ENCODE measurements at regions not wholly inside any gene's neighbourhood (a gene's known extent, or its start where the extent isn't known, plus 50 kb on each side); places are given as distances from the start of the nearest gene placed in this dataset.

- TF ChIP-seq CEBPB (IDR thresholded peaks at IDR 0.05; ENCODE audit: low read depth, low read length) (no peak), SP2 (IDR thresholded peaks at IDR 0.05; ENCODE audit: low read length) (no peak), RXRA (IDR thresholded peaks at IDR 0.05; ENCODE audit: insufficient read depth, low read depth, low read length) (no peak), CHD1 (IDR thresholded peaks at IDR 0.05; ENCODE audit: low read depth, low read length) (no peak), TAF1 (IDR thresholded peaks at IDR 0.05; ENCODE audit: low read depth, low read length) (no peak), TEAD4 (IDR thresholded peaks at IDR 0.05; ENCODE audit: low read depth, low read length) (no peak)
- TF ChIP-seq, protein P1, sequence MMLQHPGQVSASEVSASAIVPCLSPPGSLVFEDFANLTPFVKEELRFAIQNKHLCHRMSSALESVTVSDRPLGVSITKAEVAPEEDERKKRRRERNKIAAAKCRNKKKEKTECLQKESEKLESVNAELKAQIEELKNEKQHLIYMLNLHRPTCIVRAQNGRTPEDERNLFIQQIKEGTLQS (IDR thresholded peaks at IDR 0.05; ENCODE audit: insufficient read depth, low read depth, low read length): no peak
Observed at GRCh38 chr17:77449373-77449907, 308.7 kb downstream of the SEC14L1 start (continued).
